ENCODE measurements at regions not wholly inside any gene's neighbourhood (a gene's known extent, or its start where the extent isn't known, plus 50 kb on each side); places are given as distances from the start of the nearest gene placed in this dataset.

DNA sequence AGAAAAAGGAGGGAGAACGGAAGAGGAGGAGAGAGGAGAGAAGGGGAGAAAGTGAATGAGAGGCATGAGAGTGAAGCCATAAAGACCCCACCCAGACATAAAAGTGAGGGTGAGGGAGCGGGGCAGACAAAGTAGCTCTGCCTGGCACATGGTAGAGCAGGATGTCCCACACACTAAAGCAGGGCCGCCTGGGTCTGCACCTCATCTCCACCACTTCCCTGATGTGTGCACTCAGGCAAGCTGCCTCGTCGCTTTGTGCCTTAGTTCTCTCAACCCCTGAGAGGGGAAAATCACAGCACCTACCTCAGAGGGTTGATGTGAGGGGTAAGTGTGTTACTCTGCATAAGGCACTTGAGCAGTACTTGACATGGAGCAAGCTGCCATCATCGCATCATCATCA is 488.1 kb downstream of the COG6 start:
- DNase-seq (ENCODE audit: low spot score) = no peak

DNA sequence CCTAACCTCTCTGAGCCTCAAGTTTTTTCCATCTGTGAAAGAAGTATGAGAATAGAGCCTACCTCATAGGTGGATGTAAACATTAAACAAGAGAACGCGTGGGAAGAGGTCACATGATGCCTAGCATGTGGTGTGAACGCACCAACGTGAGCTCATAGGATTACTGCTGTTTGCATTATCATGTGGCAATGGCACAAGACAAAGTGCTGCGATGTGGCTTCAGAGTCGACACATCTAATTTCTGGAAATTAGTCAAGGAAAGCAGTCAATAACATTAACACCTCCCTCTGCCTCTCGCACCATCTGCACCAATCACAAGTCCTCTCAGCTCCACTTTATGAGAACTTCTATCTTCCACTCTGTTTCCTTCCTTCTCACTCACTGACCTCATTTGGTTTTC is 489.7 kb downstream of the COG6 start:
- no peak for DNase-seq (ENCODE audit: low spot score)

DNA sequence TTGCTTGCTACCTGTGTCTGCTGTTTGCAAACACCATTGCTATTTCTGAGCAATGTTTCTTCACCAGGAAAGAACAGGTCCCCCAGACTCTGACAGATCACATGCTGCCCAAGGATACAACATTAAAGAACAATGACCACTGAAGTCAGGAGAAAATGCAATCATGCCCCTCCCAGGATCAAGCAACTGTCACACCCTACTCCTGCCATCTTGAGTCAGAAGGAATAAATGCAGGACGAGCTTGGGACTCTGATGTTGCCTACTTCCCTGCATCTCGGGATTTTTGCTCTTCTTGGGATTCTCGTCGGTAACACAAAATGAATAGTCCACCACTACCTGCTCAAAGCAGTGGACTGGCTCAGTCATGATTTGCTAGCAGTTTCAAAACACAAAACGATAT is 490.6 kb downstream of the COG6 start:
- DNase-seq (ENCODE audit: low spot score) = no peak

DNA sequence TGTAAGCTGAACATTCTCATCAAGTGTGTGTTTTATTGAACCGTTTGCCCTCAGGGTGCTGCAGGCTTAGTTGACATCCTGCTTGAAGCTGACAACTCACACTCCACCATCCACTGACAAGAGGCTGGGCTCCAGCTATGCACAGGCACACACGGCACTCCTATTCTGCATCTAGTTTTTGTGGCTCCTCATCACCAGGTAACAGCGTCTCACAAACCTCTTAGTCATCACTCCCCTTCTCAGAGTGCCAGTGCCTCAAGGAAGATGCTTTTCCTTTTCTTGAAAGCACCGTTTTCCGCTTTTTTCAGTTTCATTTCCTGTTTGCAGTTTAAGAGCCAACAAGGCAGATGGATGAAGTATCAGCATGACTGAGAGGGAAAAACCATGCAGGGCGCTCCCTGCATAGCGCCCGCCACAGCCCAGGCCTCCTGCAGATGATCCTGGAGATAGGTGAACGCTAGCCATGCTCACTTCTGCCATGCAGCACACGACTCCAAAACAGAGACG is 491.2 kb downstream of the COG6 start:
- no peak for DNase-seq (ENCODE audit: low spot score)

DNA sequence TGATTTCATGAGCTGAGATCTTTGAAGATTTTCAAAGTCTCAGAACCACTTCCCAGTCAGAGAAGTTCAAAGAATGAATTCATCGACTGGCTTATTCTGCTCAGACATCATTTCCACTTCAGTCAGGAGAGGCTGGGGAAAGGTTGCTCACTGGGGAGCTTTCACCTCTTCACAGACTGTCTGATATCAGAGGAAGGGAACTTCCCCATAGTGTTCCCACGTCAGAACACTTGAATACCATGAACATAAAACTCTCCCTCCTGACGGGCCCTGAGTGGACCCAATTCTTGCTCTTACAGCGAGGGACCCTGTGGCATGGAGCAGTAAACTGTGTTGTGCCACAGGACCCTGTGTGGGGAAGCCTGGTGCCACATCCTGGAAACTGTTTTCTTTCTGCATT is 492.6 kb downstream of the COG6 start:
- no peak for DNase-seq (ENCODE audit: low spot score)

DNA sequence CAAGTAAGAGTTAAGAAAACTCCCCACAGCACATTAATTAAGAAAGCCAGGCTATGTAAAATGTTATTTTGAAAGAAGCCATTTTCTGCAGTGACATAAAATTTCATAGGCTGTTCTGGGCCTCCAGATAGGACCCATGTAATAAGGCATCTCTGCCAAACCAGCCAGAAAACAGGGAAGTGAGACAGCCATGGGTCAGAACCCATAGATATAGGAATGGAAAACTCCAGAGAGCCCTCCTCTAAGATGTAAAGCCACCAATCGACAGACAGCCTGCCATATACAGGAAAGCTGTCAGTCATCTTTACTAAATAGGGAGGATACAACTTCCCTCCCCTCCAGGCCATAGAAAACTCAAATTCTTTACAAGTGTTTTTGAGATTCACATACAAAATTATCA is 493.3 kb downstream of the COG6 start:
- DNase-seq (ENCODE audit: low spot score) = no peak

DNA sequence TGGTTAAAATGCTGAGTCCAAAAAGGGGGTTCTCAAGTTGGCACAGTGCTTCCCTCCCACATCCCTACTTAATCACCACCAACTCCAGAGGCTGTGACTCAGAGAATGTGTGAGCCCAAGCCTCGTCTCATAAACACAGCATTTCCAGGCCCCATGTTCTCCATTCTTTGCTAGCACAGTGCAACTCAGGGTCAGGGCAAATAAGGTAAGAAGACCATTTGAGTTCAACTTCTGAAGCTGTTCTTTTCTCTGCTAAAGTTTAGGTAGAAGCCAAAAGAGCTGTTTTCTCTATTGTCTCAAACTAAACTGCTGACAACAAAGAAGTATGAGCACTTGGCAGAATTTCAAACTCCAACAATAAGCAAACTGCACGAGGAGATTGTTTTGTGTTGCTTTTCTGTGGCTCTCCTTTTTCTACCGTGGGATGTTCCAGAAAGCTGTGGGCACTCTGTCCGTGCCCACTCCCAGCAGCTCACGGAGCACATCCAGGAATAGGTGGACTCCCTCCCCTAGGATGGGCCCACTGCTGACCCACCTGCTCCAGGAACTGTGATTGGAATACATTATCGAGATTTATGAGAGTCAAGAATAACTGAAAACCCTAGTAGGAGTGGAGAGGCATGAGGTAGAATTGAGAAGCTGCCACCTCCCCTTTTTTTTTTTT is 494.3 kb downstream of the COG6 start:
- peak; percentile 69 for DNase-seq (ENCODE audit: low spot score)

DNA sequence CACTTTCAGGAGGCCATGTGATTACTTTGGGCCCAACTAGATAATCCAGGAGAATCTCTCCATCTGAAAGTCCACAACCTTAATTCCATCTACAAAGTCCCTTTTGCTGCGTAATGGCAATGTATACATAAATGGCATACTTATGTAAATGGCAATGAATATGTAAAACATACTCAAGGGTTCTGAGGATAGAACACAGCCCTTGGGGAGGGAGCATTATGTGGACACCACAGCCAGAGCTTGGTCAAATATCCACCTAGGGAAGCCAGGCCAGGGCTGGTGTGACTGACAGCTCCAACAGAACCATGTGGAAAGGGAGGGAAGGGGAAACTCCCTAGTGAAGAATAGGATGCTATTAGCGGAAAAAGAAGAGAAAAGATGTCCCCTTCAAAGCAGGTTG is 496.2 kb downstream of the COG6 start:
- no peak for DNase-seq (ENCODE audit: low spot score)

DNA sequence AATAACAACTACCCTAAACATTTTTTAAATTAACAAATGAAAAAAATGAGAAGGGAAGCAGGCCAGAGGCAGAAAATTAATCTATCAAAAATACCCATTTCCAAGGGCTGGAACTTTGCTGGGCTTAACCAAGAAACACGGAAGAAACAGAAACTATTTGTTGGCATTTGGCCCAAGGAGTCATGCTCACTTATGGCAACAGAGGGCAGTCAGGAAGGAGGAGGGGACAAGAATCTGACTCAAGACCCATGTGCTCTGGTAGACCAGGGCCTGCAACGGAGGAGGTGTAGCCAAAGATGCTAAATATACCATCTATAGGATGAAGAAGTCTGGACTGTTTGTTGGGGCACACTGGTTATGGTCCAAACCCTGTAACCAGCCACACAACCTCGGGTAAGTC is 496.7 kb downstream of the COG6 start:
- peak; percentile 79 for DNase-seq (ENCODE audit: low spot score)

DNA sequence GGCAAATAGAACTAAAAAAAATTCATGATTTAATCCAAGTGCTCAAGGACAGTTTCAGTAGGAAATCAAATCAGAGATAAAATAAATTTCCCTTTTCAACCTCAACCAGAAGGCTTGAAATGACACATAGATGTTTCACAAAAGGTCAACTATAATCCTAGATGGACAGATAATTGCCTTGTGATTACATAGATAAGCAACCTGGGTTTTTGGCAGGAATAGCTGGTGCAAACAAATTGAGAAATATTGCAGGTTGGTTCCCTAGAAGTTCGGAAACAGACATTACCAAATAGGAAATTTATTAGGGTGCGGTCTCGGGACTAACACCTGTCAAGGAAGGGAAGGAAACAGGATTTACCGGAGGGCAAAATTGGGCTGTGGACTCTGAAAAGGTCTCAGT is 497.5 kb downstream of the COG6 start:
- DNase-seq (ENCODE audit: low spot score) = no peak

DNA sequence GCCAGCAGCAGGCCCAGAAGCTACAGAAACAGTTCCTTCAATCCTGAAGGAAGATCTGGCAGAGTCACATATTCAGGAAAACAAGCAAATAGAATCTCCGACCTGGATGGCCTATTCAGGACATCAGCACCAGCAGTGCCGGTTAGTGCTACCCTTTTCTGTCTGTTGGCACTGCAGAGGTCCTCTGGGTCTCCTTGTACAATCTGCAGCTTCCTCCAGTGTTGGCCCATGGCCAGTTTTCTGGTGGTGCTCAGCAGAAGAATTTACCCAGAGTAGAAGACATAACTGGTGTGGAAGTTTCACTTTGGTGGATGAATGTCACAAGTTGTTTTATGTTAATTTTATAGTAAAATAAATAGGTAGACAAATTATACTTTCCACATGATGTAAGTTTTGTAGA is 498.1 kb downstream of the COG6 start:
- DNase-seq (ENCODE audit: low spot score) = no peak

DNA sequence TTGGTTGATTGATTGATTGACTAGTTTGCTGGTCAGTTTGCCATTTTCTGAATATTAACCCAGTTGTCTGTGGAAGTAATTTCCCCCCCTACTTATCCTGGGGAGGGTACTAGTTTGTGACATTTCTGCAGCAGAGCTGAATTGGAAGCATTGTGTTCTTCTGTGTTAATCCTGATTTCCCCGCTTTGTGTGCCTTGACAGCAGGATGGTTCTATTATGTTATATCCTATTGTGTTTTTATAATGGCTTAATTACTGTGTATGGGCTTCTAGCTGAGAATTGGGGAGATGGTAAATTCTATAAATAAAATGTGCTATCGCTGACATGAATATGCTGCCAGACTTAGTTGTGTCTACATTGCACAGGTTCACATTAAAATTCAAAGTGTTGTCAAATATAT is 499.7 kb downstream of the COG6 start:
- DNase-seq (ENCODE audit: low spot score) = no peak

DNA sequence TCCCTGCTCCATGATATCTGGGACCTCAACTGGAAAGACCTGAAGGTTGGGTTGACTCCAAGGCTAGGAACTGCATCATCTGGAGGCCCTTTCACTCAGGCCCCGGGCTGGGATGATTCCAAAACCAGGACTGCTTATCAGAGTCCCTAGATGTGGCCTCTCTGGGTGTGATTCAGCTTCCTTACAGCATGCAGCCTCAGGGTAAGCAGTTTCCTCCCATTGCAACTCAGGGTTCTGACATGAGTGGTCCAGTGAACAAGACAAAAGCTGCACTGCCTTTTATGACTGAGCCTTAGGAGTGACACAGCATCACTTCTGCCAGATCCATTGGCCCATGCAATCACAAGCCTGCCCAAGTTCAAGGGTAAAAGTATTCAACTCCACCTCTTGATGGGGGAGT is 502.8 kb downstream of the COG6 start:
- DNase-seq (ENCODE audit: low spot score) = no peak

DNA sequence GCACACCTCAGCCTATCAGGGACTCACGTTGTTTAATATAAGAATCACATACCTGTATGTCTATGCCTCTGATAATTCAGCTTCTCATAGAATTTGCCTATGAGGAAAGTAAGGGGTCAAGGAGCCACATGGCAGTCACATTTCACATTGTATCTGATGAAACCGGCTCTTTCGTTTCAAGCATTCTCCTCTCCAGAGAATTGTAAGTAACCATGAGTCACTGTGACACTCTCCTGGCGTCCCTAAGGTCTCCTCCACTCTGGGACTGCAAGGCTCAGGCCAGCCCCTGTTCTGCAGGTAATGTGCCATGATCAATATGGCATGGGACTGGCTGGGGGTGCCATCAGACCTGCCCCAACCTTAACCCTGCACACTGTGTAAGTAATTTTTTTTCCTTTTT is 503.3 kb downstream of the COG6 start:
- DNase-seq (ENCODE audit: low spot score) = no peak

DNA sequence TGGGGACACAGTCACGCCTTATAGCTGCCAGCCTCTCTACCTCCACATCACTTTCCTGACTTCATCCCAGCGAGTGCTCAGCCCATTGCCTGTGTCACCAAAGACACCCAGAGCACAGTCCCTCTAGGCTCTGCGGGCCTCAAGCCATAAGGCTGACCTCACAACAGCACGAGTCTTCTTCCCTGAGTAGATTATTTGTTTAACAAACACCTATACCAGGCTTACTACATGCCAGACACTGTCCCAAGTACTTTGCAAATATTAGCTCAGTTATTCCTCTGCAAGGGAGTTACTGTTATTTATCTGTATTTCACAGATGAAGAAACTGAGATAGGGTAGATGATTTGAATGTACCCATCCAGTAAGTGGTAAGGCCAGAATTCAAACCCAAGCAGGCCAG is 504.3 kb downstream of the COG6 start:
- no peak for DNase-seq (ENCODE audit: low spot score)

DNA sequence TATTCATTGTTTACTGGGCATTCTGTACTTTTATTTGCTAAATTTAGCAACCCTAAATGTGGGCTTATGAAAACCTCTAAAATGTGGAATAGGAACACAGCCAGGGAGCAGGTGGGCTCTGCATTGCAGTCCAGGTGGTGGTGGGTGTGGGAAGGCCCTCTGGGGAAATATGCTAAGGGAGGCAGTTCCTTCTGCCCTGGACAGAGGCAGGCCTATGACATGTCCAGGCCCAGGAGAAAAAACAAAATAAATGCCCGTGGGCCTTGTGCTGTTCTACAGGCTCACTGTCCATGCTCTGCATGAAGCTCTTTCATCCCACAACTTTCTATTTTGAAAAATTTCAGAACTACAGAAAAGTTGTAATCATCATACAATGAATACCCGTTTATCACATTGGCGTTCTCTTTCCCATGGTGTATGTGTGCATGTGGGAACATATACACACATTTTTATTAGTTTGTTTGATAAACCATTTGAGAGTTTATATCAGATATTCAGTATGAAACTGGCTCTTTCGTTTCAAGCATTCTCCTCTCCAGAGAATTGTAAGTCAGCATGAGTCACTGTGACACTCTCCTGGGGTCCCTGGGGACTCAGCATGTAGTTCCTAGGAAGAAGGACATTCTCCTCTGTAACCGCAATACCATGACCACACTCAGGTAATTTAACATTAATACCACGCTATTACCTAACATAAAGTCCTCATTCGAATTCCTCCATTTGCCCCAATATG is 505.3 kb downstream of the COG6 start:
- DNase-seq (ENCODE audit: low spot score) = peak; percentile 44

DNA sequence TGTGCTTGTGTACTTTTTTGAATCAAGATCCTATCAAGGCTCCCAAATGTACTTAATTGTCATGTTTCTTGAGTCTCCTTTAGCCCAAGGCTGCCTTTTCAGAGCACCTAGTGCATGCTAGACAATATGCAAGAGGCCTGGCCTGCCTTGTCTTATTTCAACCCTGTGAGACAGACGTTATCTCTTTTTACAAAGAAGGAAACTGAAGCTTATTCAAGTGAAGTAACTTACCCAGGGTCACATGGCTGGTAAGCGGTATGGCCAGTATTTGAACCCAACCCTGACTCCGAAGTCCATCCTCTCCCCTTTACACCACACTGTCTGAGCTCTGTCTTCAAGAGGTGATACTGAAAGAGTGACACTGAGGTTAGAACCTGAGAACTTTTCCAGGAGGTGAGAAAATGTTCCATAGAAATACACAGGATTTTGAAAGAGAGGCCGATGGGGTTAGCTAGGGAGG is 505.1 kb downstream of the FOXO1 start:
- no peak for DNase-seq (ENCODE audit: low spot score)

DNA sequence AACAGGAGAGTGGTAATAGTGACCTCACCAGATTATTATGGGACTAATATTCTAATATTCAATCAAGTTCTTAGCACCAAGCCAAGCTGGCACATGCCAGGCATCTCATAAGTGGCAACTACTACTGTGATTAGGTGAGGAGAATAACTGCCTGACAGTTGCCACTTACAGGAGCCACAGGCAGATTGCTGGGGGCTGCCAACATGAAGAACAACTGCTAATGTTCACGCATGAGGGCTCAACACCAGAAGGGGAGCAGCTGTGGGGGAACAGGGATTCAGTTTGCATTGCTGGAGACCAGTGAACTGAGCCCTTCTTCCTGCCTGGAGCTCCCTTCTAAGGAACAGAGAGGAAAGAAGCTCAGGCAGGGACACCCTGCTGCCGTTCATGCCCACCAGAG is 504.5 kb downstream of the FOXO1 start:
- no peak for DNase-seq (ENCODE audit: low spot score)

DNA sequence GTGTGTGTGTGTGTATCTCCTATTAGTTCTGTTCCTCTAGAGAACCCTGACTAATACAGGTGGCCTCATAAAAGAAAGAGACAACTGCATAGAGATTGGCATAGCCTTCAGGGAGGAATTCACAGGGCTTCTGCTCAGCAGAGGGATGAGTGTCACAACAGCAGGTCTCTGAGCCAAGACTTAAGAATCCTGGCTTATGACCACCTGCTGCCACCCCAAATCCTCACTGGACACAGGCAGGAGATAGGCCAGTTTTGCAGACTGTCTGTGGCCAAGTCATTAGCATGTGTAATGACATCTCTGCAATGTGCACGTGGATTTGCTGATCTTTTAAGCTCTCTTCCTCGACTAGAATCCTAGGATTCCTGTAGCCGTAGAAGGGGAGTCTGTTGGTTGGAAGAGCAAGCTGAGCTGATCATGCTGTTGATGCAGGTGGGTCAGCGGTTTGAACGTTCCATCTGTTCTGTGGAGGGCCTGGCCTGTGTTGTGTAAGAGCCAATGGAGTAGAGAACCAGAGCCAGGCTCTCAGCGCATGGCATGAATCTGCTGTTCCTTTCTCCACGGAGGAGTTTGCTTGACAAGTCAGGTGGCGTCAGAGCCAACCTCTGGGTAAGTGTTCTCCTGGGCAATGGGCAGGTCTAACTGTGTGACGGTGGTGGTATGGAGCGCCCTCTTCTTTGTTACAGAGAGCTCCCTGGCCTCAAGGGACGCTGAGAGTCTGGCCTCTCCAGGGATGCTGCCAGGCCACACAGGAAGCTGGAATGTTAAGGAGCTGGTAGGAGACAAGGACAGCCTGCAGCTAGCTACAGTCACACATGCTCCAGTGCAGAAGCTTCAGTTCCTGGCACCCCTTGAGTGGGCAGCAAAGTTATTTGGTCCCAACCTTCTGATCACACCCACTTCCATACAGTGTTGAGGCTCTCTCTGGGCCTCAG is 503.1 kb downstream of the FOXO1 start:
- DNase-seq (ENCODE audit: low spot score) = no peak

DNA sequence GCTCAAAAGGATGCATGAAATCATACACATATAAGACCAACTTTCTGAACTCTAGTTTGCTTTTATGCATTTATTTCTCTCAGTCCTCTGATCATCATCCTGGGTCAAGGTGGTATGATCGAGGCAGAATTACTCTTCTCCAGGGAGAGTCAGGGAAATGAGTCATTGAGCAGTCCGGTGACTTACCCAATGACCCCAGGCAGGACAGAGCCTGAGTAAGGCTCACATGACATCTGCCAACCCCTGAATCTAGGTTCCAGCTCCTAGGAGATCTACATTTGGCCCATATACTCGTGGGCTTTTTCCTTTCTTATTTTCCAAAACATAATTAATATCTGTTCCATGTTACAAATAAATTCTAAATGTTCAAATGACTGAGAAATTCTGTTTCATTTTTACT is 502.3 kb downstream of the FOXO1 start:
- DNase-seq (ENCODE audit: low spot score) = no peak

DNA sequence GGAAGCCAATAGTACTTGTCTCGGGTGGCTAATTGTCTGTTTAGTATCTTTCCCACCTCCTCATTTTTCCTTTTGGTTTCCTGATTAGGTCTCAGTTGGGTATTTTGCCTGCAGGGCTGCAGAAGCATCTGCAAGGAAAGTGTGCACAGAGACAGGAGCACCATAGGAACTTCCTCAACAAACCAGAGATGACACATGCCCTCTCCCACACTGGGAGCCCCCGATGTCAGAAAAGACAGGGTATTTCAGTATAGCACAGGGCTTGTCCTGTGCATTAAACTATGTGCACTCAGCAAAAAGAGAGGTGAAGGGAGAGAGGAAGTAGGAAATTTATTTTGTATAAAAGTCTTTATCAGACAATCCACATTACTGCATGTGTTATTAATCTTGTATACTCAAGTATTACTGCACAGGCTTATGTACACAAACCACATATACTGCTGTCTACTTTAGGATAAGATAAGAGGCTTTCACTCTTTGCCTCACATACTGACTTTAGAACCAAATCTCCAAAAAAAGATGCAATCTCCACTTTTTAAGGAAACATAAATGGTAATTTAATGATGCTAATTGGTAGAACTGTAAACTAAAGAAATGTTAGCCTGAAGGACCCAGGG is 501.0 kb downstream of the FOXO1 start:
- no peak for DNase-seq (ENCODE audit: low spot score)

DNA sequence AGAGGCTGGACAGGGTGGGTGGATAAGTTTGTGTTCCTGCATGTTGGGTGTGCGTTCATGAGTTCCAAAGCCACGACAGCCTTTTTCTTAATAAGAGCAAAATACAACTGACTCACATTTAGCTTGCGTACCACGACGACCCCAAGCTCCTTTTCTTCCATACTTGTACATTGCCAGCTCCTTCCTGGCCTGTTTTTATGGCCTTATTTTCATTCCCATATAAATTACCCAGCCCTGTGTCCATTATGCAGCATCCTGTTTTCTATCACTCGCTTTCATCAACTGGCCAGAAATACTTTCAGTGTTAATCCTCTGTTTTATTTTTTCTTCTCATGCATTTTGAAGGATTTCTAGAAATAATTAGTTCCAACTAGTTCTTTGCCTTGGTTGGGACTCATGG is 499.1 kb downstream of the FOXO1 start:
- no peak for DNase-seq (ENCODE audit: low spot score)
